CD4-positive, alpha-beta T cell (primary cell): ENCODE measurements at regions not wholly inside any gene's neighbourhood (a gene's known extent, or its start where the extent isn't known, plus 50 kb on each side); places are given as distances from the start of the nearest gene placed in this dataset.

ENCODE experiments used
- ATAC-seq: fragments of 200-7000 bp; cut with Tn5 transposase; one replicate; pipeline ENCODE4 v1.10.0; 2022; ENCODE audit warnings: mild to moderate bottlenecking; ENCODE audit not compliant: poor library complexity
- CTCF ChIA-PET: fragments of 350-600 bp; sonication (Branson Sonifier 250); formaldehyde crosslinking; loops from one replicate; lab custom pipeline; 2021; ENCODE audit warnings: antibody characterized with exemption, inconsistent platforms; lab: Charles Lee
- POLR2A ChIA-PET: fragments of 350-600 bp; sonication (Branson Sonifier 250); formaldehyde crosslinking; loops from one replicate; lab custom pipeline; 2021; ENCODE audit warnings: antibody characterized with exemption, inconsistent platforms; lab: Charles Lee
- DNase-seq, 14 experiments: peaks; one replicate each; pipeline ENCODE4 v3.0.0-alpha.2; 2013 to 2020; ENCODE audit warnings: mixed read lengths in 2 of 14
- H3K27ac ChIP-seq, 2 donors: one replicate each; pipeline versions ENCODE4 v1.5.1 to v1.7.0; 2013; ENCODE audit warnings: low read length in 2 of 2, low read depth in 1 of 2, mild to moderate bottlenecking in 1 of 2
- H3K27me3 ChIP-seq, 2 experiments: 1 replicate in 1 of 2; 2 replicates in 1 of 2; pipeline versions ENCODE4 v1.6.1 to v1.7.0; 2013; ENCODE audit warnings: low read length in 2 of 2, control low read depth in 1 of 2, mild to moderate bottlenecking in 1 of 2, moderate library complexity in 1 of 2; ENCODE audit not compliant: insufficient read depth in 2 of 2, control insufficient read depth in 1 of 2
- H3K36me3 ChIP-seq: one replicate; pipeline ENCODE4 v1.6.1; 2013; ENCODE audit warnings: low read length, control low read depth; ENCODE audit not compliant: insufficient read depth
- H3K4me1 ChIP-seq: one replicate; pipeline ENCODE4 v1.6.1; 2013; ENCODE audit warnings: low read length, control low read depth; ENCODE audit not compliant: insufficient read depth
- H3K4me3 ChIP-seq: one replicate; pipeline ENCODE4 v1.5.1; 2013; ENCODE audit warnings: mild to moderate bottlenecking, low read length, moderate library complexity
- H3K9me3 ChIP-seq, 2 experiments: 1 replicate in 1 of 2; 2 replicates in 1 of 2; pipeline versions ENCODE4 v1.6.1 to v1.7.0; 2013; ENCODE audit warnings: low read length in 2 of 2, mild to moderate bottlenecking in 2 of 2, control low read depth in 1 of 2, moderate library complexity in 1 of 2; ENCODE audit not compliant: control insufficient read depth in 1 of 2, insufficient read depth in 1 of 2
- H3K27ac Mint-ChIP-seq: one replicate; pipeline ENCODE4 v1.8.0; 2020; ENCODE audit warnings: mixed read lengths
- H3K27me3 Mint-ChIP-seq: one replicate; pipeline ENCODE4 v1.8.0; 2021; ENCODE audit warnings: mixed read lengths
- H3K36me3 Mint-ChIP-seq: one replicate; pipeline ENCODE4 v1.8.0; 2021; ENCODE audit warnings: low read depth, mixed read lengths
- H3K4me1 Mint-ChIP-seq: one replicate; pipeline ENCODE4 v1.8.0; 2021; ENCODE audit warnings: low read depth, mixed read lengths
- H3K4me3 Mint-ChIP-seq: one replicate; pipeline ENCODE4 v1.8.0; 2020; ENCODE audit warnings: mild to moderate bottlenecking, mixed read lengths
- H3K9me3 Mint-ChIP-seq: one replicate; pipeline ENCODE4 v1.8.0; 2020; ENCODE audit warnings: mixed read lengths
- intact Hi-C, 2 experiments: fragments of 100-400 bp; cut with DNase I in 1 of 2; cut with micrococcal nuclease in 1 of 2; formaldehyde crosslinking; loops; one replicate each; pipeline versions ENCODE4 v1.15.1 to v1.9.0; 2023 to 2025; cut with DNase I, micrococcal nuclease
- TF ChIP-seq, protein P1 (sequence below): fragments of 200-600 bp; IDR thresholded peaks from one replicate; pipeline ENCODE4 v1.8.0; 2022; ENCODE audit warnings: antibody characterized with exemption, mild to moderate bottlenecking

DNA sequence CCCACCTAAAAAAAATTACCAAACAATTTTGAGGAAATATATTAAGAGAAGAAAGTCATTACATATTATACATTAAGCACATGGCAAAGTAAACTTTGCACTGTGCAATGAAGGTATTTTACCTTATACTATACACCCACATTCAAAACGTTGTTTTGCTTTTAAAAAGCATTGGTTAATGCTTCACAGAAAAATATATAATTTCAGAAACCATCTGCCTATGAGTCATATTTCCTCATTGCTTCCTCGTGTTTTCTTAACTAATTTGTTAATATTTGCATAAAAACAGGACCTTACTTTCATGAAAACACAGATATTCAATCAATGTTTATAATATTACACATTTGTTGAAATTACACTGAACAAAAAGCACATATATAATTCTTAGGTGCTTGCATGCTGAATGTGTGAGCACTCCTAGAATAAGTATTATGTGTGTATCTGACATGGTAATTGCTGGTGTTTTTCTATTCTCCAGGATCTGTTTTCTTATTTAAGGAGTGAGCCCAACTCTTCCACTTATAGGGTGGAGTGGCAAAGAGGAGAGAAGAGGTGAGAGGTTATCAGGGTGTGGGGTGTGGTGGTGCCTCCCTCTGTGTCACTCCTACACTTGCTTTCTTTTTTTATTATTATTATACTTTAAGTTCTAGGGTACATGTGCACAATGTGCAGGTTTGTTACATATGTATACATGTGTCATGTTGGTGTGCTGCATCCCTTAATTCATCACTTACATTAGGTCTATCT is 95.1 kb upstream of the IQCM start:
- intact Hi-C loops = no loop called here
- TF ChIP-seq, protein P1, sequence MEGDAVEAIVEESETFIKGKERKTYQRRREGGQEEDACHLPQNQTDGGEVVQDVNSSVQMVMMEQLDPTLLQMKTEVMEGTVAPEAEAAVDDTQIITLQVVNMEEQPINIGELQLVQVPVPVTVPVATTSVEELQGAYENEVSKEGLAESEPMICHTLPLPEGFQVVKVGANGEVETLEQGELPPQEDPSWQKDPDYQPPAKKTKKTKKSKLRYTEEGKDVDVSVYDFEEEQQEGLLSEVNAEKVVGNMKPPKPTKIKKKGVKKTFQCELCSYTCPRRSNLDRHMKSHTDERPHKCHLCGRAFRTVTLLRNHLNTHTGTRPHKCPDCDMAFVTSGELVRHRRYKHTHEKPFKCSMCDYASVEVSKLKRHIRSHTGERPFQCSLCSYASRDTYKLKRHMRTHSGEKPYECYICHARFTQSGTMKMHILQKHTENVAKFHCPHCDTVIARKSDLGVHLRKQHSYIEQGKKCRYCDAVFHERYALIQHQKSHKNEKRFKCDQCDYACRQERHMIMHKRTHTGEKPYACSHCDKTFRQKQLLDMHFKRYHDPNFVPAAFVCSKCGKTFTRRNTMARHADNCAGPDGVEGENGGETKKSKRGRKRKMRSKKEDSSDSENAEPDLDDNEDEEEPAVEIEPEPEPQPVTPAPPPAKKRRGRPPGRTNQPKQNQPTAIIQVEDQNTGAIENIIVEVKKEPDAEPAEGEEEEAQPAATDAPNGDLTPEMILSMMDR = no peak
- peaks cover 4% of the 10 kb centered on the region for H3K27me3 Mint-ChIP-seq

GRCh38 chr4:149911354-149911753 is 95.7 kb upstream of the IQCM start:
- H3K4me1 Mint-ChIP-seq = no peaks in the 10 kb centered on the region
- ATAC-seq (no peak), DNase-seq (no peak)
- Histone ChIP-seq H3K4me1 (no peaks in the 10 kb centered on the region), H3K27ac (no peak overlapping the region), H3K4me3 (no peak overlapping the region), H3K9me3 (no peaks in the 10 kb centered on the region), H3K27me3 (no peaks in the 10 kb centered on the region), H3K36me3 (no peaks in the 10 kb centered on the region)
- no peak overlapping the region for H3K4me3 Mint-ChIP-seq
- H3K9me3 Mint-ChIP-seq = no peaks in the 10 kb centered on the region
- H3K27ac Mint-ChIP-seq = no peak overlapping the region
- no peaks in the 10 kb centered on the region for H3K36me3 Mint-ChIP-seq
- intact Hi-C loops = no loop called here
- H3K27me3 Mint-ChIP-seq = peaks cover 4% of the 10 kb centered on the region
- ChIA-PET POLR2A (no interaction called here), CTCF (no interaction called here)
- TF ChIP-seq, protein P1 = no peak

More for the DNA sequence above, 95.1 kb upstream of the IQCM start:
- no peaks in the 10 kb centered on the region for H3K4me1 ChIP-seq
- H3K4me3 Mint-ChIP-seq = no peak overlapping the region
- H3K36me3 ChIP-seq = no peaks in the 10 kb centered on the region
- no peak overlapping the region for H3K27ac ChIP-seq
- CTCF ChIA-PET = no interaction called here
- POLR2A ChIA-PET = no interaction called here
- no peaks in the 10 kb centered on the region for H3K4me1 Mint-ChIP-seq
- H3K4me3 ChIP-seq = no peak overlapping the region
- H3K36me3 Mint-ChIP-seq = no peaks in the 10 kb centered on the region
- H3K27me3 ChIP-seq = no peaks in the 10 kb centered on the region
- ATAC-seq (no peak), DNase-seq (no peak)
- H3K27ac Mint-ChIP-seq = no peak overlapping the region
- H3K9me3 ChIP-seq = no peaks in the 10 kb centered on the region
- H3K9me3 Mint-ChIP-seq = no peaks in the 10 kb centered on the region

- H3K4me3 ChIP-seq = no peak overlapping the region
- H3K9me3 ChIP-seq = no peaks in the 10 kb centered on the region
- TF ChIP-seq, protein P1 = no peak
- Mint-ChIP-seq H3K27ac (no peak overlapping the region), H3K4me3 (no peak overlapping the region), H3K36me3 (no peaks in the 10 kb centered on the region), H3K4me1 (no peaks in the 10 kb centered on the region), H3K9me3 (no peaks in the 10 kb centered on the region), H3K27me3 (peaks cover 4% of the 10 kb centered on the region)
- ChIA-PET POLR2A (no interaction called here), CTCF (no interaction called here)
- intact Hi-C loops = no loop called here
- no peaks in the 10 kb centered on the region for H3K4me1 ChIP-seq
- ATAC-seq = no peak
- DNase-seq = no peak
- no peaks in the 10 kb centered on the region for H3K36me3 ChIP-seq
- no peak overlapping the region for H3K27ac ChIP-seq
- H3K27me3 ChIP-seq = no peaks in the 10 kb centered on the region
Observed at GRCh38 chr4:149912000-149912399, 96.4 kb upstream of the IQCM start.
